ENCODE measurements at regions not wholly inside any gene's neighbourhood (a gene's known extent, or its start where the extent isn't known, plus 50 kb on each side); places are given as distances from the start of the nearest gene placed in this dataset.

GRCh38 chr3:18295171-18295920, 129.8 kb downstream of the SATB1 start:
- peaks cover 19% of the 10 kb centered on the region for H3K27me3 Mint-ChIP-seq
- H3K9me3 Mint-ChIP-seq = peaks cover 16% of the 10 kb centered on the region
- no peaks in the 10 kb centered on the region for H3K36me3 Mint-ChIP-seq (ENCODE audit: low read depth)
- ATAC-seq (replicated peaks) = peak; percentile 50
- H3K4me3 Mint-ChIP-seq = no peak overlapping the region
- H3K4me1 Mint-ChIP-seq = no peaks in the 10 kb centered on the region
- no peak overlapping the region for H3K27ac Mint-ChIP-seq

- Mint-ChIP-seq H3K9me3 (no peaks in the 10 kb centered on the region), H3K4me3 (no peak overlapping the region), H3K4me1 (no peaks in the 10 kb centered on the region), H3K27ac (no peak overlapping the region), H3K36me3 (ENCODE audit: low read depth) (no peaks in the 10 kb centered on the region), H3K27me3 (peaks cover 10% of the 10 kb centered on the region)
- ATAC-seq (replicated peaks) = no peak
These were observed 135.0 kb downstream of the SATB1 start for GRCh38 chr3:18290157-18290556.

GRCh38 chr3:18288243-18288642, 136.9 kb downstream of the SATB1 start:
- no peak for ATAC-seq (replicated peaks)
- H3K27me3 Mint-ChIP-seq = peaks cover 13% of the 10 kb centered on the region
- no peaks in the 10 kb centered on the region for H3K4me1 Mint-ChIP-seq
- no peak overlapping the region for H3K27ac Mint-ChIP-seq
- no peak overlapping the region for H3K4me3 Mint-ChIP-seq
- H3K9me3 Mint-ChIP-seq = no peaks in the 10 kb centered on the region
- H3K36me3 Mint-ChIP-seq (ENCODE audit: low read depth) = no peaks in the 10 kb centered on the region

- ATAC-seq (replicated peaks) = no peak
- Mint-ChIP-seq H3K27ac (no peak overlapping the region), H3K36me3 (ENCODE audit: low read depth) (no peaks in the 10 kb centered on the region), H3K9me3 (no peaks in the 10 kb centered on the region), H3K27me3 (peaks cover 19% of the 10 kb centered on the region), H3K4me1 (no peaks in the 10 kb centered on the region), H3K4me3 (no peak overlapping the region)
These were observed 140.4 kb downstream of the SATB1 start for GRCh38 chr3:18284716-18285115.

DNA sequence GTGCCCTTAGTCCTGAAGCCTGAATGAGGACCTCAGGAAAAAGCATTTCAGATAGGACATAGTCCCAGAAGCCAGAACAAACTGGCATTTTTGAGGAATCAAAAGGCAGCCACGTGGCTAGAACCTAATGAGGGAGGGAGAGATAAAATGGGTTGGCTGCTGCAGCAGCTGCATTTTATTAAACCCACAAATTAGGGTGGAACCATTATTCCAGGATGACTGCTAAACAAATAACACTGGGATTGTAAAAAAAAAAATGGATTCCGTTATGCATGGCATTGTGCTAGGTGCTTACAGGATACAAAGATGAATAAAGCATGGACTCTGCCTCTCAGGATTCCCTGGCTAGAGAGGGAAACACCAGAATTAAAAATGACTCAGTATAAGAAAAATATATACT, 141.5 kb downstream of the SATB1 start:
- Mint-ChIP-seq H3K4me3 (no peak overlapping the region), H3K27me3 (peaks cover 19% of the 10 kb centered on the region), H3K36me3 (ENCODE audit: low read depth) (no peaks in the 10 kb centered on the region), H3K27ac (no peak overlapping the region), H3K9me3 (no peaks in the 10 kb centered on the region), H3K4me1 (no peaks in the 10 kb centered on the region)
- ATAC-seq (replicated peaks) = no peak

DNA sequence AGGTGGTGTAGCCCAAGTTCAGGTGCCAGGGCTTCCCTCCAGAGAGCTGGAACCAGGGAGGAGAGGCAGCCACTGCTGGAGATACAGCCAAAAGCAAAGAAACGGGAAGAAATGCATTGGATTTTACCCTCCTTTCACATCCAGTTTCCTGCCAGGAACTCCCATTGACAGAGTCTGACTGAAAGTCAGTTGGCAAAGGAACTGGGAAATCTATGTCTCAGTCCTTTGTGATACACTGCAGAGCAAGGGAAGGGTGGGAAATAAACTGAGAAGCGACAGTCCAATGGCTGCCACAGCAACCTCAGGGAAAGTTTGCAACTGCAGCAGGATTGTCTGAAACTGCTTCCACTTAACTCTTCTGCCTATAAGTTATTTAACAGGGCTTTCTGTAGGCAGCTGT, 142.6 kb downstream of the SATB1 start:
- no peaks in the 10 kb centered on the region for H3K36me3 Mint-ChIP-seq (ENCODE audit: low read depth)
- H3K4me3 Mint-ChIP-seq = no peak overlapping the region
- H3K4me1 Mint-ChIP-seq = no peaks in the 10 kb centered on the region
- no peaks in the 10 kb centered on the region for H3K9me3 Mint-ChIP-seq
- H3K27ac Mint-ChIP-seq = no peak overlapping the region
- H3K27me3 Mint-ChIP-seq = peaks cover 19% of the 10 kb centered on the region
- no peak for ATAC-seq (replicated peaks)

GRCh38 chr3:18279226-18279737, 145.9 kb downstream of the SATB1 start:
- Mint-ChIP-seq H3K27me3 (peaks cover 19% of the 10 kb centered on the region), H3K4me1 (no peaks in the 10 kb centered on the region), H3K9me3 (no peaks in the 10 kb centered on the region), H3K4me3 (no peak overlapping the region), H3K27ac (no peak overlapping the region), H3K36me3 (ENCODE audit: low read depth) (no peaks in the 10 kb centered on the region)
- ATAC-seq (replicated peaks) = no peak

DNA sequence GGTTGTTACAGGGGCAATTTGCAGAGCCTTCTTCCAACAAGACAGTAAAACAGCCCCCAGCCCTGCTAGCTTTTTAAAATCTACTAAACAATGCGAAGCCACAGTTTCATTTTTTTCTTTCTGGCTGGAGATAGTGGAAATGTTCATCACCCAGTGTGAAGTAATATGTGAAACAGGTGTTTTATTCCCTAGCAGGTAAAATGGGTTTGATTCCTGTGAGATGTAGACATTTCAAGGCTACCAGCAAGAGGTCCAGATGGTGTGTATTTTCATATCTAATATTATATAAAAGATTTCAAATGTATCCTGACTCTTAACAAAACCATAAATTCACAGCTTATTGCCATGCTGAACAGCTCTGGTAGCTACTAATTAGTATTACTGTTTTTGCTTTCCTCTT, 160.3 kb downstream of the SATB1 start:
- H3K36me3 Mint-ChIP-seq (ENCODE audit: low read depth) = no peaks in the 10 kb centered on the region
- no peaks in the 10 kb centered on the region for H3K4me1 Mint-ChIP-seq
- no peak overlapping the region for H3K4me3 Mint-ChIP-seq
- H3K27me3 Mint-ChIP-seq = peaks cover 9% of the 10 kb centered on the region
- H3K27ac Mint-ChIP-seq = no peak overlapping the region
- ATAC-seq (replicated peaks) = no peak
- H3K9me3 Mint-ChIP-seq = no peaks in the 10 kb centered on the region

DNA sequence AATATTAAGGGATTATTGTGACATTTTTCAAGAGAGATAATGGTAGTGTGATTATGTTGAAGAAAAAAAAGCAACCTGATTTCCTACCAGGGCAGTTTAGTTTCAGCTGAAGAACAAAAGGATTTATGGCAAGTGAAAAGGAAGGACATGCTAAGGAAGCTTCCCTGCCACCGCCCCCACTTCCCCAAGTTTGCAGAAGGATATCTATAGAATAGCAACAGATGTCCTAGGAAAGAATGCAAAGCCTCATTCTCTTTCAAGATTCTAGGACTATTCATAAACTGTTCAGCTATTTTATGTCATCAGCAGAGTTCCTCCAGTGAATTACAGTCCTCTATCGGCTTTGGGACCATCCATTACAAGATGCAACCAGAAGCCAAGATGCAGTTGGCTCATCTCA, 160.8 kb downstream of the SATB1 start:
- ATAC-seq (replicated peaks) = no peak
- Mint-ChIP-seq H3K36me3 (ENCODE audit: low read depth) (no peaks in the 10 kb centered on the region), H3K27ac (no peak overlapping the region), H3K4me3 (no peak overlapping the region), H3K27me3 (peaks cover 9% of the 10 kb centered on the region), H3K4me1 (no peaks in the 10 kb centered on the region), H3K9me3 (no peaks in the 10 kb centered on the region)

DNA sequence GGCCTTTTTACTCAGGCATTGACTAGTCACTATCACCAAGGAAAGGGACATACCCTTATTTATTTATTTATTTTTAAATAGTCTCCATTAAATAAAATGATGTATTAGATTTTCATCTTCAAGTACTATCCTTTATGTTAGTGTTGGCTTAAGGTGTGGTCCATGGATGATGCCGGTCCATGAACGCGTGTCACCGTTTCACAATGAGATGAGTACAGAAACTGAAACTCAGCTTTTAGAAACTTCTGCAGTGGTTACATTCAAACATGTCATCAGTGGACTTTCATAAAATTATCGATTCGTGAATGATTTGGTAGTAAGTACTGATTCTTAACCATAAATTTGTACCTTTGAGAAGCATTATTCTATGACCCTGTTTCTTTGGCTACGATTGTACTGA, 166.6 kb downstream of the SATB1 start:
- Mint-ChIP-seq H3K4me1 (no peaks in the 10 kb centered on the region), H3K9me3 (no peaks in the 10 kb centered on the region), H3K27ac (no peak overlapping the region), H3K4me3 (no peak overlapping the region), H3K36me3 (ENCODE audit: low read depth) (no peaks in the 10 kb centered on the region), H3K27me3 (peaks cover 14% of the 10 kb centered on the region)
- ATAC-seq (replicated peaks) = peak; percentile 58

DNA sequence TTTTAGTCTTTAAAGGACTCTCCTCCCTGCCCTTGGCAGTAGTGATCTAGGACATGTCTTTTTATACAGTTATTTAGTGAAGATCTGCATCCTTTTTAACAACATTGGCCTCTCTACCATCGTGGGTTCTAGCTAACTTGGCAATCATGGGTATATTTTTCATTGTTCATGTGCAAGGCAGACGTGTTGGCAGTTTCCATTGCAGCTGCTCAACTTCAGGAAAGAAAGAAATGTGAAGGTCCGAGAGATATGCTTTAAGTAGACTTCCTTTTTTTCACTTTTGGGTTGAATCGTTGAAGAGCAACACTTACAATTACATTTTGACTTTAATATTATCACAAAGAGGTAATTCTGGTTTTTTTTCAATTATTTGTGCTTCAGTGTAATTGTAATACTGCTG, 172.6 kb downstream of the SATB1 start:
- Mint-ChIP-seq H3K9me3 (peaks cover 6% of the 10 kb centered on the region), H3K4me1 (no peaks in the 10 kb centered on the region), H3K36me3 (ENCODE audit: low read depth) (no peaks in the 10 kb centered on the region), H3K27me3 (peaks cover 13% of the 10 kb centered on the region), H3K27ac (no peak overlapping the region), H3K4me3 (no peak overlapping the region)
- no peak for ATAC-seq (replicated peaks)

GRCh38 chr3:18250991-18251390, 174.1 kb downstream of the SATB1 start:
- H3K9me3 Mint-ChIP-seq = peaks cover 6% of the 10 kb centered on the region
- ATAC-seq (replicated peaks) = no peak
- no peaks in the 10 kb centered on the region for H3K36me3 Mint-ChIP-seq (ENCODE audit: low read depth)
- H3K4me3 Mint-ChIP-seq = no peak overlapping the region
- H3K27ac Mint-ChIP-seq = no peak overlapping the region
- peaks cover under 1% of the 10 kb centered on the region for H3K4me1 Mint-ChIP-seq
- peaks cover 13% of the 10 kb centered on the region for H3K27me3 Mint-ChIP-seq

DNA sequence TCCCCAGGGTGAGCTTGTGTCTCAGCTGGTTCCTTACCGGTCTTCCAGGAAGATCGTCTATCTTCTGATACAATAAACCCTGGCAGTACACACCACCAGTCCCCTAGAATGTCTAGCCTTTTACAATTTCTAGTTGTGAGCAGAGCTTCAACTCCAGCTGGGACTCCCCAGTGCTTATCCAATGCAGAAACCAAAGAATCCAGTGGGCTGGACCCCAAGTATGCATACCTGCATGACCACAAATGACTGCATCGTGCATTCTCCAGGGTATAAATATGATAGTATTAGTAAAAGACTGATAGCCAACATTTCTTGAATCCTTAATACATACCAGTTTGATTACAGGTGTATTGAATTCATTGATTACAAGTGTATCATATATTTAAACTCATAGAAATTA, 176.0 kb downstream of the SATB1 start:
- Mint-ChIP-seq H3K36me3 (ENCODE audit: low read depth) (no peaks in the 10 kb centered on the region), H3K9me3 (peaks cover 6% of the 10 kb centered on the region), H3K4me3 (no peak overlapping the region), H3K27ac (no peak overlapping the region), H3K4me1 (peaks cover 4% of the 10 kb centered on the region), H3K27me3 (peaks cover 12% of the 10 kb centered on the region)
- ATAC-seq (replicated peaks) = no peak

DNA sequence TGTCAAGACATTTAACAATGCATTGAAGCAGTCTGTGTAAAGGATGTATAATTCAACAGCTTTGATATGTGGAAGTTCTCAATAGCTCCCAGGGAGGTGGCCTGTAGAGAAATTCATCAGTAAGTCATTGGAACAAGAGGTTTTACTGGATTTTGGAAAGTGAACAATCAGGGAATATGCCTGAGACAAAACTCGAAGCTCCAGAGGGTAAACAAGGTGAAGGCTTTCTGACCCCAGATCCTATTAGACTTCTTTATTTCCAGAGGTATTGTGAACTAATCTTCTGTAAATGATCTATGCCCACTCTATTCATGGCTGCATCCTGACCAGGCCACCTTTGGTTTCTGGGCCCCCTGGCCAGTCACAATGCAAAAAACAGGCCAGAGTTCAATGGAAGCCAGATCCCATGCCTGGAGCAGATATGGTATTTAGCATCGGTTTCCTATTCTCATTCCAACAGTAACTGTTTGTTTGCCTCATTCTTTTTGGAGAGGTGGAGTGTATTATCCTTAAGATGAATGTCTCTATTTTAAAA, 177.3 kb downstream of the SATB1 start:
- Mint-ChIP-seq H3K27me3 (peaks cover 17% of the 10 kb centered on the region), H3K27ac (no peak overlapping the region), H3K9me3 (peaks cover 6% of the 10 kb centered on the region), H3K36me3 (ENCODE audit: low read depth) (no peaks in the 10 kb centered on the region), H3K4me1 (peaks cover 4% of the 10 kb centered on the region), H3K4me3 (no peak overlapping the region)
- ATAC-seq (replicated peaks) = no peak

DNA sequence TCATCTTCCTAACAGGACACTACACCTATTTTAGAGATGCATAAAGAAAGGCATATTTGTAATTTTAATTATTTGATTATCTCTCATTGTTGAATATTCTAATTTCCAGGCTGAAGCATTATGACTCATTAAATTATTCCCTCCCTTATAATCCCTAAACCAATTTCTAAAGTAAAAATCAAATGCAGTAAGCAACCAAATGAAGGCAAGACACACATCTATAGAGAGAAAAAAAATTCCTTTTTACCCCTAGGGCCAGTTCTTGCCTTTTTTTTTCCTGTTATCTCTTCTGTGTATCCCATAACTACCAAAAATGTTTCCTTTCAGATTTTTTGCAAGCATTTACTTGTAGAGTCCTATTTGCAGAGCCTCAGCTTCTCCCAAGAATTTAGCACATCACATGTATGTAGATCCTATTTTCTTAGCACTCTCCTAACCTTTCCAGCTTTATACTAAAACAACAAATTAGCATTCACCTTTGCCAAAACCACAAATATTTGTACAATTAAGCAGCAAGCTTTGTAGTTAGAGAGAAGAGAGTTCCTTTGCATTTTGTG, 177.9 kb downstream of the SATB1 start:
- H3K4me3 Mint-ChIP-seq = no peak overlapping the region
- no peak for ATAC-seq (replicated peaks)
- no peaks in the 10 kb centered on the region for H3K36me3 Mint-ChIP-seq (ENCODE audit: low read depth)
- H3K27me3 Mint-ChIP-seq = peaks cover 13% of the 10 kb centered on the region
- no peak overlapping the region for H3K27ac Mint-ChIP-seq
- peaks cover 4% of the 10 kb centered on the region for H3K4me1 Mint-ChIP-seq
- H3K9me3 Mint-ChIP-seq = peaks cover 3% of the 10 kb centered on the region

All from activated T-helper 17 cell treated with anti-CD3 and anti-CD28 coated beads, Interleukin-2, amount 50 U/mL, for 72 hours (primary cell).